Mesenchymal stem cell (in vitro differentiated cells and primary cell): ENCODE measurements at regions not wholly inside any gene's neighbourhood (a gene's known extent, or its start where the extent isn't known, plus 50 kb on each side); places are given as distances from the start of the nearest gene placed in this dataset.
"Not testable (repeated sequence)": the region's sequence is repeated elsewhere in the genome, so short reads cannot be mapped to it uniquely, and the experiment has no call there.

Source experiments
- DNase-seq: peaks from one replicate; pipeline ENCODE4 v3.0.0-alpha.2; 2013
- H2AFZ ChIP-seq: one replicate; pipeline ENCODE4 v1.6.1; 2013; ENCODE audit warnings: low read depth, mild to moderate bottlenecking, control low read depth, inconsistent platforms, low read length, moderate library complexity
- H2AK5ac ChIP-seq: 2 replicates; pipeline ENCODE4 v1.6.1; 2013; ENCODE audit warnings: low read length, moderate library complexity, mild to moderate bottlenecking, inconsistent platforms; ENCODE audit not compliant: severe bottlenecking
- H2BK120ac ChIP-seq: one replicate; pipeline ENCODE4 v1.6.1; 2013; ENCODE audit warnings: low read depth, mild to moderate bottlenecking, inconsistent platforms, low read length, moderate library complexity
- H2BK12ac ChIP-seq, 2 experiments: one replicate each; pipeline ENCODE4 v1.6.1; 2013; ENCODE audit warnings: inconsistent platforms in 2 of 2, low read length in 2 of 2, mild to moderate bottlenecking in 2 of 2, moderate library complexity in 2 of 2, control low read depth in 1 of 2
- H2BK15ac ChIP-seq: one replicate; pipeline ENCODE4 v1.6.1; 2013; ENCODE audit warnings: mild to moderate bottlenecking, low read depth, inconsistent platforms; ENCODE audit not compliant: poor library complexity, severe bottlenecking
- H2BK5ac ChIP-seq: 2 replicates; pipeline ENCODE4 v1.6.1; 2013; ENCODE audit warnings: low read depth, mild to moderate bottlenecking, low read length, control low read depth, inconsistent platforms; ENCODE audit not compliant: poor library complexity, severe bottlenecking
- H3K14ac ChIP-seq, 2 experiments: one replicate each; pipeline ENCODE4 v1.6.1; 2013; ENCODE audit warnings: inconsistent platforms in 2 of 2, low read length in 2 of 2, control low read depth in 1 of 2, mild to moderate bottlenecking in 1 of 2, moderate library complexity in 1 of 2
- H3K18ac ChIP-seq, 2 experiments: one replicate each; pipeline ENCODE4 v1.6.1; 2013; ENCODE audit warnings: inconsistent platforms in 2 of 2, low read length in 2 of 2, control low read depth in 1 of 2, low read depth in 1 of 2, mild to moderate bottlenecking in 1 of 2
- H3K23ac ChIP-seq, 2 experiments: one replicate each; pipeline ENCODE4 v1.6.1; 2013; ENCODE audit warnings: inconsistent platforms in 2 of 2, low read length in 2 of 2, mild to moderate bottlenecking in 2 of 2, moderate library complexity in 2 of 2, control low read depth in 1 of 2
- H3K27ac ChIP-seq: 2 replicates; pipeline ENCODE4 v1.5.1; 2013; ENCODE audit warnings: mild to moderate bottlenecking, moderate library complexity, low read length, control low read depth, inconsistent platforms; ENCODE audit not compliant: poor library complexity, severe bottlenecking
- H3K27me3 ChIP-seq, 2 experiments: 2 replicates each; pipeline versions ENCODE4 v1.6.1 to v1.7.0; 2013; ENCODE audit warnings: low read length in 2 of 2, mild to moderate bottlenecking in 2 of 2, moderate library complexity in 2 of 2, control low read depth in 1 of 2, inconsistent platforms in 1 of 2; ENCODE audit not compliant: control insufficient read depth in 1 of 2, insufficient read depth in 1 of 2
- H3K36me3 ChIP-seq, 2 experiments: 2 replicates each; pipeline versions ENCODE4 v1.6.1 to v1.7.0; 2013; ENCODE audit warnings: low read length in 2 of 2, control low read depth in 1 of 2, inconsistent platforms in 1 of 2, low read depth in 1 of 2, mild to moderate bottlenecking in 1 of 2; ENCODE audit not compliant: insufficient read depth in 2 of 2, control insufficient read depth in 1 of 2
- H3K4ac ChIP-seq, 2 experiments: one replicate each; pipeline ENCODE4 v1.6.1; 2013; ENCODE audit warnings: inconsistent platforms in 2 of 2, low read length in 2 of 2, mild to moderate bottlenecking in 2 of 2, moderate library complexity in 2 of 2, control low read depth in 1 of 2, low read depth in 1 of 2
- H3K4me1 ChIP-seq: 2 replicates; pipeline ENCODE4 v1.6.1; 2013; ENCODE audit warnings: low read depth, low read length, control low read depth; ENCODE audit not compliant: control insufficient read depth, insufficient read depth
- H3K4me2 ChIP-seq: 2 replicates; pipeline ENCODE4 v1.6.1; 2013; ENCODE audit warnings: low read length, mild to moderate bottlenecking, inconsistent platforms; ENCODE audit not compliant: poor library complexity, severe bottlenecking
- H3K4me3 ChIP-seq, 2 experiments: 2 replicates each; pipeline versions ENCODE4 v1.5.1 to v1.7.0; 2013; ENCODE audit warnings: low read length in 2 of 2, mild to moderate bottlenecking in 2 of 2, control low read depth in 1 of 2, low read depth in 1 of 2; ENCODE audit not compliant: insufficient read depth in 1 of 2
- H3K79me1 ChIP-seq: replicated peaks from 2 replicates; pipeline ENCODE4 v1.6.1; 2013; ENCODE audit warnings: mild to moderate bottlenecking, control low read depth, low read length, inconsistent platforms; ENCODE audit not compliant: poor library complexity, severe bottlenecking
- H3K9ac ChIP-seq: 2 replicates; pipeline ENCODE4 v1.7.0; 2013; ENCODE audit warnings: mild to moderate bottlenecking, low read length, moderate library complexity
- H3K9me3 ChIP-seq: 2 replicates; pipeline ENCODE4 v1.7.0; 2013; ENCODE audit warnings: mild to moderate bottlenecking, low read length; ENCODE audit not compliant: control insufficient read depth
- H4K8ac ChIP-seq: one replicate; pipeline ENCODE4 v1.6.1; 2013; ENCODE audit warnings: inconsistent platforms, mild to moderate bottlenecking, low read length, moderate library complexity
- H4K91ac ChIP-seq: one replicate; pipeline ENCODE4 v1.6.1; 2013; ENCODE audit warnings: mild to moderate bottlenecking, low read length, inconsistent platforms
- WGBS: methylation state at CpG from one replicate; pipeline ENCODE4 v1.1.7; 2013; ENCODE audit warnings: mixed read lengths; 5-methylcytosine and 5-hydroxymethylcytosine counted together

GRCh38 chr5:44991693-44992092 is 182.9 kb downstream of the MRPS30 start:
- H3K23ac ChIP-seq = no peak overlapping the region
- H3K14ac ChIP-seq = no peak overlapping the region
- H3K18ac ChIP-seq = no peak overlapping the region
- no peak overlapping the region for H2BK12ac ChIP-seq
- no peak overlapping the region for H3K27ac ChIP-seq
- H4K8ac ChIP-seq = no peak overlapping the region
- H3K9me3 ChIP-seq = peaks cover 9% of the 10 kb centered on the region
- no peaks in the 10 kb centered on the region for H3K27me3 ChIP-seq
- no peak overlapping the region for H2BK15ac ChIP-seq
- H3K4me1 ChIP-seq = no peaks in the 10 kb centered on the region
- H2AFZ ChIP-seq = no peak overlapping the region
- WGBS = 70% methylated on average over 2 of the region's 2 CpGs
- H3K9ac ChIP-seq = no peak overlapping the region
- H2BK120ac ChIP-seq = no peak overlapping the region
- no peak overlapping the region for H3K4ac ChIP-seq
- no peak overlapping the region for H4K91ac ChIP-seq
- no peak overlapping the region for H3K4me2 ChIP-seq
- DNase-seq = no peak
- H3K36me3 ChIP-seq = no peaks in the 10 kb centered on the region
- H2BK5ac ChIP-seq = no peak overlapping the region
- no peaks in the 10 kb centered on the region for H3K79me1 ChIP-seq
- no peak overlapping the region for H2AK5ac ChIP-seq
- H3K4me3 ChIP-seq = no peak overlapping the region

- DNase-seq = no peak
- Histone ChIP-seq H3K4me3 (no peak overlapping the region), H3K9ac (no peak overlapping the region), H3K23ac (no peak overlapping the region), H2AFZ (no peak overlapping the region), H2AK5ac (no peak overlapping the region), H2BK120ac (no peak overlapping the region), H3K79me1 (no peaks in the 10 kb centered on the region), H3K4me1 (no peaks in the 10 kb centered on the region), H3K4me2 (no peak overlapping the region), H3K9me3 (peaks cover 9% of the 10 kb centered on the region), H3K18ac (no peak overlapping the region), H3K27ac (no peak overlapping the region), H3K36me3 (no peaks in the 10 kb centered on the region), H2BK15ac (no peak overlapping the region), H3K14ac (no peak overlapping the region), H4K8ac (no peak overlapping the region), H3K4ac (no peak overlapping the region), H2BK5ac (no peak overlapping the region), H2BK12ac (no peak overlapping the region), H3K27me3 (no peaks in the 10 kb centered on the region), H4K91ac (no peak overlapping the region)
- WGBS = 75% methylated on average over 1 of the region's 1 CpG
These were observed 184.5 kb downstream of the MRPS30 start for GRCh38 chr5:44993286-44993685.

- H3K4me3 ChIP-seq = no peak overlapping the region
- no peak for DNase-seq
- H2BK120ac ChIP-seq = no peak overlapping the region
- H3K36me3 ChIP-seq = no peaks in the 10 kb centered on the region
- H3K4ac ChIP-seq = no peak overlapping the region
- no peak overlapping the region for H2BK12ac ChIP-seq
- no peak overlapping the region for H2AK5ac ChIP-seq
- no peaks in the 10 kb centered on the region for H3K9me3 ChIP-seq
- no peak overlapping the region for H3K23ac ChIP-seq
- no peak overlapping the region for H3K9ac ChIP-seq
- no peaks in the 10 kb centered on the region for H3K4me1 ChIP-seq
- H2BK5ac ChIP-seq = no peak overlapping the region
- no peak overlapping the region for H3K4me2 ChIP-seq
- H3K27me3 ChIP-seq = no peaks in the 10 kb centered on the region
- H3K14ac ChIP-seq = no peak overlapping the region
- H3K79me1 ChIP-seq = no peaks in the 10 kb centered on the region
- no peak overlapping the region for H3K18ac ChIP-seq
- WGBS = no CpG with 5 or more reads among the region's 1 CpG
- no peak overlapping the region for H2AFZ ChIP-seq
- H3K27ac ChIP-seq = no peak overlapping the region
- H4K91ac ChIP-seq = no peak overlapping the region
- H2BK15ac ChIP-seq = no peak overlapping the region
- no peak overlapping the region for H4K8ac ChIP-seq
These were observed 188.8 kb downstream of the MRPS30 start for GRCh38 chr5:44997506-44997905.

GRCh38 chr5:45007102-45007501 is 198.4 kb downstream of the MRPS30 start:
- H3K9me3 ChIP-seq, H3K14ac ChIP-seq, H3K27ac ChIP-seq, H3K4me2 ChIP-seq, H3K36me3 ChIP-seq, H3K27me3 ChIP-seq, H3K9ac ChIP-seq, H3K23ac ChIP-seq, H2BK15ac ChIP-seq, H2BK120ac ChIP-seq, H2BK5ac ChIP-seq, H2AK5ac ChIP-seq, H3K79me1 ChIP-seq, H3K4me3 ChIP-seq, H3K4me1 ChIP-seq, H2AFZ ChIP-seq, H3K4ac ChIP-seq, DNase-seq, H3K18ac ChIP-seq, H4K8ac ChIP-seq, H2BK12ac ChIP-seq, H4K91ac ChIP-seq: not testable (repeated sequence)
- 80% methylated on average over 6 of the region's 6 CpGs for WGBS
